ENCODE measurements at regions not wholly inside any gene's neighbourhood (a gene's known extent, or its start where the extent isn't known, plus 50 kb on each side); places are given as distances from the start of the nearest gene placed in this dataset.

- no peak for TF ChIP-seq POLR2A (IDR thresholded peaks at IDR 0.05)
- TF ChIP-seq CTCF (IDR thresholded peaks at IDR 0.05), result no peak
These were observed 892.8 kb downstream of the TFAP2A start for GRCh38 chr6:9522101-9522500.
